NCI-H774 (cell line): ENCODE measurements at regions not wholly inside any gene's neighbourhood (a gene's known extent, or its start where the extent isn't known, plus 50 kb on each side); places are given as distances from the start of the nearest gene placed in this dataset.

ENCODE experiments used
- DNase-seq: peaks from one replicate; lab custom pipeline; 2025; lab: John Stamatoyannopoulos, UW

GRCh38 chr15:98202256-98202655 is 241.8 kb downstream of the ARRDC4 start:
- no peak for DNase-seq

- no peak for DNase-seq
Observed at GRCh38 chr15:98203872-98204660, 243.6 kb downstream of the ARRDC4 start.

GRCh38 chr15:98207928-98208327 is 247.4 kb downstream of the ARRDC4 start:
- no peak for DNase-seq

GRCh38 chr15:98213346-98213979 is 253.0 kb downstream of the ARRDC4 start:
- no peak for DNase-seq

- DNase-seq = no peak
Observed at GRCh38 chr15:98216166-98216565, 255.7 kb downstream of the ARRDC4 start.

GRCh38 chr15:98217356-98217755 is 256.9 kb downstream of the ARRDC4 start:
- no peak for DNase-seq

- no peak for DNase-seq
Observed at GRCh38 chr15:98221144-98221543, 260.6 kb downstream of the ARRDC4 start.

GRCh38 chr15:98221577-98221976 is 261.1 kb downstream of the ARRDC4 start:
- no peak for DNase-seq

- DNase-seq = no peak
Observed at GRCh38 chr15:98226149-98226548, 265.6 kb downstream of the ARRDC4 start.

- no peak for DNase-seq
Observed at GRCh38 chr15:98226578-98226977, 266.1 kb downstream of the ARRDC4 start.

GRCh38 chr15:98228846-98229245 is 268.3 kb downstream of the ARRDC4 start:
- DNase-seq = no peak

GRCh38 chr15:98230975-98231374 is 270.5 kb downstream of the ARRDC4 start:
- DNase-seq = no peak

- DNase-seq = no peak
Observed at GRCh38 chr15:98231696-98232440, 271.4 kb downstream of the ARRDC4 start.

- DNase-seq = no peak
Observed at GRCh38 chr15:98232761-98233160, 272.3 kb downstream of the ARRDC4 start.

GRCh38 chr15:98233873-98234272 is 273.4 kb downstream of the ARRDC4 start:
- no peak for DNase-seq

- no peak for DNase-seq
Observed at GRCh38 chr15:98240303-98240702, 279.8 kb downstream of the ARRDC4 start.

- no peak for DNase-seq
Observed at GRCh38 chr15:98241032-98241554, 280.6 kb downstream of the ARRDC4 start.

- no peak for DNase-seq
Observed at GRCh38 chr15:98257290-98257689, 296.8 kb downstream of the ARRDC4 start.

- DNase-seq = no peak
Observed at GRCh38 chr15:98263787-98264186, 303.3 kb downstream of the ARRDC4 start.

GRCh38 chr15:98266295-98266694 is 305.8 kb downstream of the ARRDC4 start:
- DNase-seq = no peak

GRCh38 chr15:98268163-98268562 is 307.7 kb downstream of the ARRDC4 start:
- DNase-seq = no peak

- no peak for DNase-seq
Observed at GRCh38 chr15:98272625-98273024, 312.1 kb downstream of the ARRDC4 start.

GRCh38 chr15:98276018-98276417 is 315.5 kb downstream of the ARRDC4 start:
- DNase-seq = no peak
